AG04450 (cell line): ENCODE measurements at regions not wholly inside any gene's neighbourhood (a gene's known extent, or its start where the extent isn't known, plus 50 kb on each side); places are given as distances from the start of the nearest gene placed in this dataset.

Experiments used
- CTCF ChIA-PET: fragments of 300-600, 350-600 bp; formaldehyde crosslinking; extraction: SDS; loops from one replicate; lab custom pipeline; 2022; ENCODE audit warnings: antibody characterized with exemption, inconsistent platforms; lab: Charles Lee
- POLR2A ChIA-PET: fragments of 350-600 bp; formaldehyde crosslinking; extraction: SDS; loops from one replicate; lab custom pipeline; 2021; ENCODE audit warnings: antibody characterized with exemption, inconsistent platforms; lab: Yijun Ruan, JAX
- DNase-seq: peaks from one replicate; pipeline ENCODE4 v3.0.0-alpha.2; 2011; ENCODE audit warnings: low read depth, low spot score
- H3K27ac ChIP-seq: one replicate; pipeline ENCODE4 v1.5.1; 2012; ENCODE audit warnings: low read depth, low read length, control low read depth
- H3K27me3 ChIP-seq: one replicate; pipeline ENCODE4 v1.6.0; 2012; ENCODE audit warnings: low read length; ENCODE audit not compliant: control insufficient read depth, insufficient read depth
- H3K4me3 ChIP-seq: 2 replicates; pipeline ENCODE4 v1.5.1; 2011; ENCODE audit warnings: mild to moderate bottlenecking, low read depth, low read length, control low read depth
- H3K9me3 ChIP-seq: 2 replicates; pipeline ENCODE4 v1.5.1; 2012; ENCODE audit warnings: low read length; ENCODE audit not compliant: control insufficient read depth, insufficient read depth
- CTCF ChIP-seq: IDR thresholded peaks from 2 replicates; pipeline ENCODE4 v1.5.1; 2011; ENCODE audit warnings: low read depth, low read length, control low read depth, inconsistent platforms

GRCh38 chr13:58235454-58235853, 603.9 kb downstream of the PCDH17 start:
- H3K9me3 ChIP-seq = peaks cover 23% of the 10 kb centered on the region
- no peak for TF ChIP-seq CTCF
- CTCF ChIA-PET = no interaction called here
- no peak for DNase-seq
- H3K27ac ChIP-seq = no peak overlapping the region
- no peaks in the 10 kb centered on the region for H3K27me3 ChIP-seq
- POLR2A ChIA-PET = no interaction called here
- H3K4me3 ChIP-seq = no peak overlapping the region

- CTCF ChIA-PET = no interaction called here
- no peak for TF ChIP-seq CTCF
- DNase-seq = no peak
Observed at GRCh38 chr13:58238972-58239773, 607.6 kb downstream of the PCDH17 start.

GRCh38 chr13:58239774-58240268, 608.3 kb downstream of the PCDH17 start:
- no peak for TF ChIP-seq CTCF
- H3K27me3 ChIP-seq = no peaks in the 10 kb centered on the region
- DNase-seq = no peak
- H3K4me3 ChIP-seq = no peak overlapping the region
- CTCF ChIA-PET = no interaction called here
- no peak overlapping the region for H3K27ac ChIP-seq
- peaks cover 20% of the 10 kb centered on the region for H3K9me3 ChIP-seq
- POLR2A ChIA-PET = no interaction called here

More at GRCh38 chr13:58238972-58239773, 607.6 kb downstream of the PCDH17 start:
- Histone ChIP-seq H3K4me3 (no peak overlapping the region), H3K27ac (no peak overlapping the region), H3K27me3 (no peaks in the 10 kb centered on the region), H3K9me3 (peaks cover 23% of the 10 kb centered on the region)
- POLR2A ChIA-PET = no interaction called here

GRCh38 chr13:58247080-58247479, 615.5 kb downstream of the PCDH17 start:
- Histone ChIP-seq H3K9me3 (peaks cover 2% of the 10 kb centered on the region; the same call in 1 of the 2 replicates), H3K4me3 (no peak overlapping the region), H3K27ac (no peak overlapping the region), H3K27me3 (no peaks in the 10 kb centered on the region)
- no peak for DNase-seq
- no peak for TF ChIP-seq CTCF
- CTCF ChIA-PET = no interaction called here
- POLR2A ChIA-PET = no interaction called here

GRCh38 chr13:58254943-58255342, 623.4 kb downstream of the PCDH17 start:
- TF ChIP-seq CTCF = no peak
- no peak for DNase-seq
- Histone ChIP-seq H3K9me3 (peaks cover 7% of the 10 kb centered on the region), H3K27ac (no peak overlapping the region), H3K4me3 (no peak overlapping the region), H3K27me3 (no peaks in the 10 kb centered on the region)
- POLR2A ChIA-PET = no interaction called here
- CTCF ChIA-PET = no interaction called here
